ENCODE measurements at regions not wholly inside any gene's neighbourhood (a gene's known extent, or its start where the extent isn't known, plus 50 kb on each side); places are given as distances from the start of the nearest gene placed in this dataset.

GRCh38 chr7:131203291-131203976 lies 124.2 kb upstream of the MKLN1 start:
- no peak for TF ChIP-seq EZH2 (IDR thresholded peaks at IDR 0.05; ENCODE audit: borderline replicate concordance, low read depth, low read length, poor library complexity, severe bottlenecking)
- TF ChIP-seq CTCF (conservative IDR thresholded peaks at IDR 0.05; ENCODE audit: low read depth, low read length) = no peak

Data from A673 (cell line).